ENCODE measurements at regions not wholly inside any gene's neighbourhood (a gene's known extent, or its start where the extent isn't known, plus 50 kb on each side); places are given as distances from the start of the nearest gene placed in this dataset.

- TF ChIP-seq, protein P1, sequence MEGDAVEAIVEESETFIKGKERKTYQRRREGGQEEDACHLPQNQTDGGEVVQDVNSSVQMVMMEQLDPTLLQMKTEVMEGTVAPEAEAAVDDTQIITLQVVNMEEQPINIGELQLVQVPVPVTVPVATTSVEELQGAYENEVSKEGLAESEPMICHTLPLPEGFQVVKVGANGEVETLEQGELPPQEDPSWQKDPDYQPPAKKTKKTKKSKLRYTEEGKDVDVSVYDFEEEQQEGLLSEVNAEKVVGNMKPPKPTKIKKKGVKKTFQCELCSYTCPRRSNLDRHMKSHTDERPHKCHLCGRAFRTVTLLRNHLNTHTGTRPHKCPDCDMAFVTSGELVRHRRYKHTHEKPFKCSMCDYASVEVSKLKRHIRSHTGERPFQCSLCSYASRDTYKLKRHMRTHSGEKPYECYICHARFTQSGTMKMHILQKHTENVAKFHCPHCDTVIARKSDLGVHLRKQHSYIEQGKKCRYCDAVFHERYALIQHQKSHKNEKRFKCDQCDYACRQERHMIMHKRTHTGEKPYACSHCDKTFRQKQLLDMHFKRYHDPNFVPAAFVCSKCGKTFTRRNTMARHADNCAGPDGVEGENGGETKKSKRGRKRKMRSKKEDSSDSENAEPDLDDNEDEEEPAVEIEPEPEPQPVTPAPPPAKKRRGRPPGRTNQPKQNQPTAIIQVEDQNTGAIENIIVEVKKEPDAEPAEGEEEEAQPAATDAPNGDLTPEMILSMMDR (IDR thresholded peaks at IDR 0.05): no peak
- no peak for TF ChIP-seq POLR2A (IDR thresholded peaks at IDR 0.05)
Measured at GRCh38 chr2:5070257-5070656, 621.9 kb upstream of the SOX11 start.

All from thyroid gland (tissue), 4 donors.